Neural cell (in vitro differentiated cells): ENCODE measurements at regions not wholly inside any gene's neighbourhood (a gene's known extent, or its start where the extent isn't known, plus 50 kb on each side); places are given as distances from the start of the nearest gene placed in this dataset.

Source experiments
- H2AFZ ChIP-seq: fragments of 200-600, 300-800 bp; sonication (generic), shearing (Covaris generic); 2 replicates; pipeline ENCODE4 v1.6.0; 2014; ENCODE audit warnings: low read depth, mild to moderate bottlenecking, antibody characterized with exemption, low read length, moderate library complexity
- H3F3A ChIP-seq: fragments of 200-600 bp; shearing (Covaris generic); 2 replicates; pipeline ENCODE4 v1.6.1; 2016; ENCODE audit warnings: mild to moderate bottlenecking, moderate library complexity, mixed read lengths, antibody characterized with exemption, low read length; ENCODE audit not compliant: insufficient read depth, poor library complexity, severe bottlenecking
- H3K27ac ChIP-seq: fragments of 200-600, 300-800 bp; sonication (generic), shearing (Covaris generic); 2 replicates; pipeline ENCODE4 v1.5.1; 2014; ENCODE audit warnings: mild to moderate bottlenecking, low read length, moderate library complexity
- H3K27me3 ChIP-seq: fragments of 300-800, 200-600 bp; sonication (generic), shearing (Covaris generic); 2 replicates; pipeline ENCODE4 v1.6.0; 2014; ENCODE audit warnings: mild to moderate bottlenecking, low read depth, low read length, moderate library complexity; ENCODE audit not compliant: insufficient read depth
- H3K36me3 ChIP-seq: fragments of 300-800, 200-600 bp; sonication (generic), shearing (Covaris generic); 2 replicates; pipeline ENCODE4 v1.5.1; 2014; ENCODE audit warnings: mild to moderate bottlenecking, antibody characterized with exemption, low read length, moderate library complexity; ENCODE audit not compliant: insufficient read depth
- H3K4me2 ChIP-seq: fragments of 300-800, 200-600 bp; sonication (generic), shearing (Covaris generic); 2 replicates; pipeline ENCODE4 v1.6.0; 2014; ENCODE audit warnings: mild to moderate bottlenecking, low read length
- H3K4me3 ChIP-seq: fragments of 300-800, 200-600 bp; sonication (generic), shearing (Covaris generic); 2 replicates; pipeline ENCODE4 v1.5.1; 2014; ENCODE audit warnings: mild to moderate bottlenecking, low read length, moderate library complexity
- H3K79me2 ChIP-seq: fragments of 200-600 bp; shearing (Covaris generic); replicated peaks from 2 replicates; pipeline ENCODE4 v1.6.0; 2014; ENCODE audit warnings: mild to moderate bottlenecking, low read length, moderate library complexity; ENCODE audit not compliant: insufficient read depth
- H3K9ac ChIP-seq: fragments of 300-800, 200-600 bp; sonication (generic), shearing (Covaris generic); 2 replicates; pipeline ENCODE4 v1.6.1; 2016; ENCODE audit warnings: mild to moderate bottlenecking, low read length, mixed read lengths
- H3K9me2 ChIP-seq: fragments of 200-600 bp; shearing (Covaris generic); 2 replicates; pipeline ENCODE4 v1.6.1; 2016; ENCODE audit warnings: mild to moderate bottlenecking, low read length, mixed read lengths; ENCODE audit not compliant: insufficient read depth
- H3K9me3 ChIP-seq: fragments of 200-600, 300-800 bp; sonication (generic), shearing (Covaris generic); 2 replicates; pipeline ENCODE4 v1.6.1; 2016; ENCODE audit warnings: mild to moderate bottlenecking, mixed run types, low read length, moderate library complexity, mixed read lengths
- H4K20me1 ChIP-seq: fragments of 200-600 bp; shearing (Covaris generic); 2 replicates; pipeline ENCODE4 v1.6.1; 2016; ENCODE audit warnings: mild to moderate bottlenecking, mixed run types; ENCODE audit not compliant: insufficient read depth
- CTCF ChIP-seq: fragments of 450-650 bp; IDR thresholded peaks from 2 replicates; pipeline ENCODE4 v1.5.1; 2014; ENCODE audit warnings: antibody characterized with exemption, mild to moderate bottlenecking, moderate library complexity; ENCODE audit not compliant: poor library complexity, severe bottlenecking
- EP300 ChIP-seq: fragments of 450-650 bp; conservative IDR thresholded peaks from 2 replicates; pipeline ENCODE4 v1.6.1; 2014; ENCODE audit warnings: antibody characterized with exemption, mild to moderate bottlenecking, moderate library complexity; ENCODE audit not compliant: poor library complexity, severe bottlenecking
- EZH2 ChIP-seq: fragments of 200-600, 300-800 bp; shearing (Covaris generic), sonication (generic); IDR thresholded peaks from 2 replicates; pipeline ENCODE4 v1.6.1; 2014; ENCODE audit warnings: antibody characterized with exemption, low read length, borderline replicate concordance, mild to moderate bottlenecking; ENCODE audit not compliant: insufficient read depth, poor library complexity, severe bottlenecking
- MXI1 ChIP-seq: fragments of 450-650 bp; conservative IDR thresholded peaks from 2 replicates; pipeline ENCODE4 v1.6.1; 2014; ENCODE audit warnings: antibody characterized with exemption, mild to moderate bottlenecking; ENCODE audit not compliant: poor library complexity, severe bottlenecking
- POLR2AphosphoS5 ChIP-seq: IDR thresholded peaks from 2 replicates; pipeline ENCODE4 v1.6.1; 2012
- RAD21 ChIP-seq: fragments of 450-650 bp; conservative IDR thresholded peaks from 2 replicates; pipeline ENCODE4 v1.6.1; 2014; ENCODE audit warnings: antibody characterized with exemption, mild to moderate bottlenecking, moderate library complexity
- REST ChIP-seq: IDR thresholded peaks from 2 replicates; pipeline ENCODE4 v1.6.1; 2012; ENCODE audit warnings: borderline replicate concordance
- SMC3 ChIP-seq: fragments of 450-650 bp; conservative IDR thresholded peaks from 2 replicates; pipeline ENCODE4 v1.6.1; 2014; ENCODE audit warnings: antibody characterized with exemption, mild to moderate bottlenecking, moderate library complexity; ENCODE audit not compliant: poor library complexity
- TAF1 ChIP-seq: IDR thresholded peaks from 2 replicates; pipeline ENCODE4 v1.6.1; 2012; ENCODE audit warnings: low read depth

- Histone ChIP-seq H3K9me2 (no peaks in the 10 kb centered on the region), H3K27ac (no peak overlapping the region), H3K9ac (no peak overlapping the region), H2AFZ (no peak overlapping the region), H3K79me2 (no peaks in the 10 kb centered on the region), H3K4me2 (no peak overlapping the region), H3F3A (no peaks in the 10 kb centered on the region), H3K36me3 (no peaks in the 10 kb centered on the region), H3K9me3 (no peaks in the 10 kb centered on the region), H3K4me3 (no peak overlapping the region), H3K27me3 (no peaks in the 10 kb centered on the region), H4K20me1 (no peaks in the 10 kb centered on the region)
- no peak for TF ChIP-seq TAF1
- no peak for TF ChIP-seq CTCF
- no peak for TF ChIP-seq REST
- TF ChIP-seq MXI1: no peak
- TF ChIP-seq EZH2: no peak
- TF ChIP-seq EP300: no peak
- TF ChIP-seq POLR2AphosphoS5: no peak
- TF ChIP-seq RAD21: no peak
- TF ChIP-seq SMC3: no peak
Measured at GRCh38 chr6:159117046-159117445, 52.2 kb upstream of the FNDC1 start.

- Histone ChIP-seq H3K9ac (no peak overlapping the region), H3K27ac (no peak overlapping the region), H2AFZ (no peak overlapping the region), H3K79me2 (no peaks in the 10 kb centered on the region), H3F3A (no peaks in the 10 kb centered on the region), H3K27me3 (no peaks in the 10 kb centered on the region), H3K36me3 (no peaks in the 10 kb centered on the region), H3K9me3 (no peaks in the 10 kb centered on the region), H4K20me1 (no peaks in the 10 kb centered on the region), H3K9me2 (no peaks in the 10 kb centered on the region), H3K4me3 (no peak overlapping the region), H3K4me2 (no peak overlapping the region)
- TF ChIP-seq EP300 (no peak), CTCF (no peak), REST (no peak), TAF1 (no peak), RAD21 (no peak), POLR2AphosphoS5 (no peak), MXI1 (no peak), SMC3 (no peak), EZH2 (no peak)
Measured at GRCh38 chr6:159116343-159116742, 52.9 kb upstream of the FNDC1 start.
